H9 (cell line): ENCODE measurements at regions not wholly inside any gene's neighbourhood (a gene's known extent, or its start where the extent isn't known, plus 50 kb on each side); places are given as distances from the start of the nearest gene placed in this dataset.

Source experiments
- DNase-seq: peaks from one replicate; pipeline ENCODE4 v3.0.0-alpha.2; 2017
- H2AFZ ChIP-seq: one replicate; pipeline ENCODE4 v1.6.1; 2013; ENCODE audit warnings: mild to moderate bottlenecking, low read length, control low read depth, moderate library complexity
- H2AK5ac ChIP-seq: 2 replicates; pipeline ENCODE4 v1.6.1; 2013; ENCODE audit warnings: low read length, control low read depth, mixed read lengths; ENCODE audit not compliant: insufficient read length
- H2BK120ac ChIP-seq: one replicate; pipeline ENCODE4 v1.6.1; 2013; ENCODE audit warnings: low read depth, mild to moderate bottlenecking, low read length, control low read depth, inconsistent platforms; ENCODE audit not compliant: poor library complexity, severe bottlenecking
- H2BK12ac ChIP-seq: 2 replicates; pipeline ENCODE4 v1.6.1; 2013; ENCODE audit warnings: low read length, control low read depth, mixed read lengths, low read depth; ENCODE audit not compliant: insufficient read length
- H2BK15ac ChIP-seq: 2 replicates; pipeline ENCODE4 v1.6.1; 2013; ENCODE audit warnings: low read depth, low read length, control low read depth
- H2BK20ac ChIP-seq: one replicate; pipeline ENCODE4 v1.6.1; 2013; ENCODE audit warnings: low read depth, mild to moderate bottlenecking, low read length, control low read depth, inconsistent platforms; ENCODE audit not compliant: poor library complexity, severe bottlenecking
- H2BK5ac ChIP-seq: 2 replicates; pipeline ENCODE4 v1.6.1; 2013; ENCODE audit warnings: low read length, control low read depth, mixed read lengths; ENCODE audit not compliant: insufficient read length
- H3K14ac ChIP-seq: 2 replicates; pipeline ENCODE4 v1.6.1; 2013; ENCODE audit warnings: low read length, control low read depth; ENCODE audit not compliant: insufficient read depth
- H3K18ac ChIP-seq: 2 replicates; pipeline ENCODE4 v1.6.1; 2013; ENCODE audit warnings: low read depth, mild to moderate bottlenecking, mixed read lengths, low read length, control low read depth; ENCODE audit not compliant: insufficient read length
- H3K23ac ChIP-seq: 2 replicates; pipeline ENCODE4 v1.6.1; 2013; ENCODE audit warnings: low read length, control low read depth, mixed read lengths, low read depth; ENCODE audit not compliant: insufficient read length
- H3K23me2 ChIP-seq: 2 replicates; pipeline ENCODE4 v1.6.1; 2013; ENCODE audit warnings: low read depth, mild to moderate bottlenecking, mixed read lengths, low read length, control low read depth; ENCODE audit not compliant: insufficient read length, poor library complexity, severe bottlenecking
- H3K27ac ChIP-seq: 2 replicates; pipeline ENCODE4 v1.5.1; 2013; ENCODE audit warnings: low read length, control low read depth, mixed read lengths, low read depth; ENCODE audit not compliant: insufficient read length
- H3K27me3 ChIP-seq: 2 replicates; pipeline ENCODE4 v1.6.1; 2013; ENCODE audit warnings: low read length, control low read depth, inconsistent platforms; ENCODE audit not compliant: insufficient read depth
- H3K4ac ChIP-seq: 2 replicates; pipeline ENCODE4 v1.6.1; 2013; ENCODE audit warnings: low read depth, mild to moderate bottlenecking, control low read depth, inconsistent platforms, low read length, moderate library complexity
- H3K4me1 ChIP-seq: 2 replicates; pipeline ENCODE4 v1.6.1; 2013; ENCODE audit warnings: low read length, control low read depth, inconsistent platforms; ENCODE audit not compliant: insufficient read depth
- H3K4me2 ChIP-seq: 2 replicates; pipeline ENCODE4 v1.6.1; 2013; ENCODE audit warnings: low read length, control low read depth, mixed read lengths; ENCODE audit not compliant: insufficient read length, insufficient read depth
- H3K56ac ChIP-seq: 2 replicates; pipeline ENCODE4 v1.6.1; 2013; ENCODE audit warnings: low read depth, mild to moderate bottlenecking, mixed read lengths, low read length, control low read depth; ENCODE audit not compliant: insufficient read length
- H3K79me1 ChIP-seq: 2 replicates; pipeline ENCODE4 v1.6.1; 2013; ENCODE audit warnings: low read depth, mild to moderate bottlenecking, moderate library complexity, low read length, control low read depth, inconsistent platforms; ENCODE audit not compliant: insufficient read depth, poor library complexity, severe bottlenecking
- H3K79me2 ChIP-seq: 2 replicates; pipeline ENCODE4 v1.6.1; 2013; ENCODE audit warnings: low read length, control low read depth, inconsistent platforms; ENCODE audit not compliant: insufficient read depth
- H3K9ac ChIP-seq: 2 replicates; pipeline ENCODE4 v1.6.1; 2013; ENCODE audit warnings: low read length, control low read depth, mixed read lengths; ENCODE audit not compliant: insufficient read length; ENCODE audit errors: extremely low read depth
- H3K9me3 ChIP-seq: one replicate; pipeline ENCODE4 v1.6.1; 2013; ENCODE audit warnings: low read depth, low read length, inconsistent platforms; ENCODE audit not compliant: control insufficient read depth
- H3T11ph ChIP-seq: one replicate; pipeline ENCODE4 v1.6.1; 2013; ENCODE audit warnings: mild to moderate bottlenecking, low read length, control low read depth, inconsistent platforms
- H4K20me1 ChIP-seq: one replicate; pipeline ENCODE4 v1.6.1; 2013; ENCODE audit not compliant: control insufficient read depth, insufficient read length, insufficient read depth
- H4K5ac ChIP-seq: 2 replicates; pipeline ENCODE4 v1.6.1; 2013; ENCODE audit warnings: low read depth, mild to moderate bottlenecking, mixed read lengths, low read length, control low read depth; ENCODE audit not compliant: insufficient read length
- H4K8ac ChIP-seq: replicated peaks from 2 replicates; pipeline ENCODE4 v1.6.1; 2013; ENCODE audit warnings: low read length, control low read depth, mixed read lengths, low read depth; ENCODE audit not compliant: insufficient read length
- H4K91ac ChIP-seq: 2 replicates; pipeline ENCODE4 v1.6.1; 2013; ENCODE audit warnings: low read depth, mild to moderate bottlenecking, moderate library complexity, mixed read lengths, low read length, control low read depth; ENCODE audit not compliant: insufficient read length
- H3K27ac Mint-ChIP-seq, 3 experiments: 2 replicates in 2 of 3; 3 replicates in 1 of 3; pipeline ENCODE4 v1.8.0; 2020 to 2021; ENCODE audit warnings: mixed read lengths in 3 of 3, mild to moderate bottlenecking in 1 of 3, moderate library complexity in 1 of 3
- H3K27me3 Mint-ChIP-seq: 2 replicates; pipeline ENCODE4 v1.8.0; 2021; ENCODE audit warnings: low read depth, mild to moderate bottlenecking, moderate library complexity, mixed read lengths
- H3K36me3 Mint-ChIP-seq, 3 experiments: 2 replicates in 2 of 3; 3 replicates in 1 of 3; pipeline ENCODE4 v1.8.0; 2020 to 2021; ENCODE audit warnings: low read depth in 3 of 3, mixed read lengths in 3 of 3; ENCODE audit not compliant: insufficient read depth in 1 of 3
- H3K4me1 Mint-ChIP-seq, 2 experiments: 2 replicates each; pipeline ENCODE4 v1.8.0; 2020; ENCODE audit warnings: mixed read lengths in 2 of 2
- H3K4me3 Mint-ChIP-seq, 2 experiments: 2 replicates in 1 of 2; 3 replicates in 1 of 2; pipeline ENCODE4 v1.8.0; 2020 to 2021; ENCODE audit warnings: mild to moderate bottlenecking in 2 of 2, mixed read lengths in 2 of 2, moderate library complexity in 1 of 2
- H3K9me3 Mint-ChIP-seq, 2 experiments: 2 replicates in 1 of 2; 3 replicates in 1 of 2; pipeline ENCODE4 v1.8.0; 2020; ENCODE audit warnings: mild to moderate bottlenecking in 2 of 2, mixed read lengths in 2 of 2, moderate library complexity in 1 of 2
- WGBS: extraction: QIAGEN DNeasy Blood & Tissue Kit; methylation state at CpG from one replicate; pipeline ENCODE4 v1.1.7; 2013; ENCODE audit warnings: missing lambda C conversion rate, low lambda C conversion rate, mixed read lengths; ENCODE audit not compliant: insufficient read length; ENCODE audit errors: extremely low coverage; 5-methylcytosine and 5-hydroxymethylcytosine counted together
- TF ChIP-seq, protein P1 (sequence below): fragments of 200-600 bp; sonication (generic); conservative IDR thresholded peaks from 3 replicates; pipeline ENCODE4 v1.8.0; 2021; ENCODE audit warnings: antibody characterized with exemption, mild to moderate bottlenecking

DNA sequence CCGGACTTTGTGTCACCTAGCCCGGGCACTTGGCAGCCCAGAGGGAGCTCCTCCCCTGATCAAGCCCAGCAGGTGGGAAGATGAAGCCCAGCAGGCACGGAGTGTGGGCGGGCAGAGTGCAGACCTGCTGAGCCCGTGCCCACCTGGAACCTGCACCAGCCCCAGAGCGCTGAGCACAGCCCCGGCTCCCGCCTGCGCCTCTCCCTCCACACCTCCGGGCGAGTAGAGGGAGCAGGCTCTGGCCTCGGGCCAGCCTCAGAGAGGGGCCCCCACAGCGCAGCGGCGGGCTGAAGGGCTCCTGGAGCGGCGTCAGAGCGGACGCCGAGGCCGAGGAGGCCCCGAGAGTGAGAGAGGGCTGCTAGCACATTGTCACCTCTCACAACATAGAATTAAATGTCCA lies 257.7 kb downstream of the VGLL3 start:
- Histone ChIP-seq H2AFZ (no peak overlapping the region), H3K56ac (no peak overlapping the region), H3K4ac (no peak overlapping the region), H3K23ac (no peak overlapping the region), H2BK5ac (no peak overlapping the region), H2BK20ac (no peak overlapping the region), H2BK120ac (no peak overlapping the region), H3K14ac (no peak overlapping the region), H3T11ph (no peak overlapping the region), H3K4me1 (no peaks in the 10 kb centered on the region), H3K79me2 (no peaks in the 10 kb centered on the region), H3K9me3 (no peaks in the 10 kb centered on the region), H2AK5ac (no peak overlapping the region), H3K79me1 (no peaks in the 10 kb centered on the region), H3K18ac (no peak overlapping the region), H4K91ac (no peak overlapping the region), H4K20me1 (no peaks in the 10 kb centered on the region), H2BK15ac (no peak overlapping the region), H4K5ac (no peak overlapping the region), H2BK12ac (no peak overlapping the region), H3K9ac (no peak overlapping the region), H3K4me2 (no peak overlapping the region), H3K23me2 (no peaks in the 10 kb centered on the region), H4K8ac (no peak overlapping the region), H3K27me3 (no peaks in the 10 kb centered on the region), H3K27ac (no peak overlapping the region)
- no peaks in the 10 kb centered on the region for H3K4me1 Mint-ChIP-seq
- TF ChIP-seq, protein P1, sequence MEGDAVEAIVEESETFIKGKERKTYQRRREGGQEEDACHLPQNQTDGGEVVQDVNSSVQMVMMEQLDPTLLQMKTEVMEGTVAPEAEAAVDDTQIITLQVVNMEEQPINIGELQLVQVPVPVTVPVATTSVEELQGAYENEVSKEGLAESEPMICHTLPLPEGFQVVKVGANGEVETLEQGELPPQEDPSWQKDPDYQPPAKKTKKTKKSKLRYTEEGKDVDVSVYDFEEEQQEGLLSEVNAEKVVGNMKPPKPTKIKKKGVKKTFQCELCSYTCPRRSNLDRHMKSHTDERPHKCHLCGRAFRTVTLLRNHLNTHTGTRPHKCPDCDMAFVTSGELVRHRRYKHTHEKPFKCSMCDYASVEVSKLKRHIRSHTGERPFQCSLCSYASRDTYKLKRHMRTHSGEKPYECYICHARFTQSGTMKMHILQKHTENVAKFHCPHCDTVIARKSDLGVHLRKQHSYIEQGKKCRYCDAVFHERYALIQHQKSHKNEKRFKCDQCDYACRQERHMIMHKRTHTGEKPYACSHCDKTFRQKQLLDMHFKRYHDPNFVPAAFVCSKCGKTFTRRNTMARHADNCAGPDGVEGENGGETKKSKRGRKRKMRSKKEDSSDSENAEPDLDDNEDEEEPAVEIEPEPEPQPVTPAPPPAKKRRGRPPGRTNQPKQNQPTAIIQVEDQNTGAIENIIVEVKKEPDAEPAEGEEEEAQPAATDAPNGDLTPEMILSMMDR, result no peak
- H3K27me3 Mint-ChIP-seq, result no peaks in the 10 kb centered on the region
- no peak overlapping the region for H3K27ac Mint-ChIP-seq
- H3K9me3 Mint-ChIP-seq, result peaks cover 0 to 6% of the 10 kb centered on the region in 2 experiments; a peak in 3 of 5 replicates
- H3K36me3 Mint-ChIP-seq, result peaks cover 0 to 4% (median 0%) of the 10 kb centered on the region in 3 experiments; a peak in 1 of 7 replicates
- H3K4me3 Mint-ChIP-seq, result no peak overlapping the region
- DNase-seq, result no peak
- no CpG with 5 or more reads among the region's 22 CpGs for WGBS
